ENCODE measurements at regions not wholly inside any gene's neighbourhood (a gene's known extent, or its start where the extent isn't known, plus 50 kb on each side); places are given as distances from the start of the nearest gene placed in this dataset.

GRCh38 chr11:97814325-97814959, 1206.3 kb upstream of the CNTN5 start:
- no peak for DNase-seq

DNA sequence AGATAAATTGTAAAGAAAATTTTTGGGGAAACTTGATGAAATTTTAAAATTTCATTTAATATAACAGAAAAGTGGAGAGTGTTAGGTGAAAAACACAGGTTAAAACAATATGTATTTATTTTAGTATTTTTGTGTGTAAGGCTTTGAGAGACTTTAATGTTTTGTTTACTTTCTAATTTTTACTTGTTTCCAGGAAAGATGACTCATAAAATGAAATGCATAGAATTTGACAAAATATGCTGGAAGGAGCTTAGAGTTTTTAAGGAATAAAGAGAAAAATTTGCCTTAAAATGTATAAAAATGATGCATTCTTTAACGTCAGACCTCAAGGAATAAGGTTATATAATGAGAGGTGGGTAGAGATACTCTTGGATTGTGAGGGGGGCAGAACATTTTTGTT, 1205.1 kb upstream of the CNTN5 start:
- no peak for DNase-seq

DNA sequence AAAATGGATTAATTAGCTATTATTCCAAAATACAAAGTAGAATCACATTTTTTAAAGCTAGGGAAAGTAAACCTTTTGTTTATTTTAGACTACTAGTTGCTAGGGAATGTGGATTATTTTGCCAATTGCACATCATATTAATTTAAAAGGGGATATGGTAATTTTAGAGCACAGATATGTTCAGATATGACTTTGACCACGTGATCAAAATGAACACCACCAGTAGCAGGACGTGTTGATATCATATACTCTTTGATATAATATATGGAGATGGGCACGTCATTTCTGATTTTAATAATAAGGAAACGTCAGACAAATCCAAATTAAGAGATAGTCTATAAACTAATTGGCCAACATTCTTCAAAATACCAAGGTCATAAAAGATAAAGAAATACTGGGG, 1188.3 kb upstream of the CNTN5 start:
- DNase-seq = no peak

DNA sequence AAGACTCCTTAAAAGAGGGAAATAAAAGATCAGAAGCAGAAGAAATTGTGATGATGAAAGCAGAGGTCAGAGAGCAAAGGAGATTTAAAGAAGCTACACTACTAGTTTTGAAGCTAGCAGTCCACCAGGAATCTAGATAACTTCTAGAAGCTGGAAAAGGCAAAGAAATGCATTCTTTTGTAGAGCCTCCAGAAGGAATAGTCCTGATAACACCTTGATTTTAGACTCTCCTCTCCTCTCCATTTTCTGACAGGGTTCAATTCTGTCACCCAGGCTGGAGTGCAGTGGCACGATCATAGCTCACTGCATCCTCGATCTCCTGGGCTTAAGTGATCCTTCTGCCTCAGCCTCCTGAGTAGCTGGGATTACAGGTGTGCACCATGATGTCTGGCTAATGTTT, 1187.3 kb upstream of the CNTN5 start:
- no peak for DNase-seq

- DNase-seq = no peak
Measured at GRCh38 chr11:97844016-97844415, 1176.7 kb upstream of the CNTN5 start.

GRCh38 chr11:97847730-97848129, 1173.0 kb upstream of the CNTN5 start:
- DNase-seq = no peak

DNA sequence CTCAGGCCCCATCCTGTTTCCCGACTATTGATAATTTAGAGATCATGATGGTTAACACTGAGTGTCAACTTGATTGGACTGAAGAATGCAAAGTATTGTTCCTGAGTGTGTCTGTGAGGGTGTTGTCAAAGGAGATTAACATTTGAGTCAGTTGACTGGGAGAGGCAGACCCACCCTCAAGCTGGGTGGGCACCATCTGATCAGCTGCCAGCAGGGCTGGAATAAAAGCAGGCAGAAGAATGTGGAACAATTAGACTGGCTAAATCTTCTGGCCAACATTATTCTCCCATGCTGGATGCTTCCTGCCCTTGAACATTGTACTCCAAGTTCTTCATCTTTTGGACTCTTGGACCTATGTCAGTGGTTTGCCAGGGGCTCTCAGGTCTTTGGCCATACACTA, 1170.0 kb upstream of the CNTN5 start:
- DNase-seq = no peak

DNA sequence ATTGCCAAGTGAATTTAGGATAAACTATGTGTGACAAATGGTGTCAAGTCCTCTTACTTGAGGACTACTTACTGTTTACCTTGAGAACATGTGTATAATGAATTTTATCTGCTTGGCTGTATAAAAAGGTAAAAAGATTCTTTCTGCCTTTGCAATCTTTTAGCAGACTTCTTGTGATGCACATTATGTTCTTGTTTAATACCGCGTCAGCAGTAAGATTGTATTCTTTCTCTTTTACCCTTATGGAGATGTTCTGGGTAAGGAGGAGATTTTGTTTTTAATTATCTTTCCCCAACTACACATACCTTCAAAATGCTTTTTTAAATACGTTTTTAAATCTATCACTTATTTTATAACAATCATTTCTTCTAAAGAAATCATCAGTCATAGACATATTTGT, 1166.4 kb upstream of the CNTN5 start:
- DNase-seq = no peak

- DNase-seq = no peak
Measured at GRCh38 chr11:97854877-97855276, 1165.9 kb upstream of the CNTN5 start.

DNA sequence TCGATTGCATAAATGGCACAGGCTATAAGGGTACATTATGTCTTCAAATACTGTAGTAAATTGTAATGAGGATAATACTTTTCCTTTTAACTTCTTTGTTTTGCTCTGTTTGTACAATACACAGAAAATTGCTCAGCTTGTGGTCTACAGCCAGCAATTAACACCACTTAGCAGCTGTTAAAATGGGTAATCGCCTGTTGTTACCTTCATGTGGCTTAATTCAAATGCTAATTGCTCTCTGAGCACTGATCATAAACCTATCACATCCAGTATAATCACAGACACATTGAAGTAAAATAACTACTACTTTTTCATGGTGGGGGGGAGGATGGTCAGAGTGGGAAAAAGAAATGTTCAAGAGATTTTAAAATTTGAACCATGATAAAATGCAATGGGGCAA, 1164.1 kb upstream of the CNTN5 start:
- DNase-seq = no peak

- DNase-seq = no peak
Measured at GRCh38 chr11:97860237-97860636, 1160.5 kb upstream of the CNTN5 start.

DNA sequence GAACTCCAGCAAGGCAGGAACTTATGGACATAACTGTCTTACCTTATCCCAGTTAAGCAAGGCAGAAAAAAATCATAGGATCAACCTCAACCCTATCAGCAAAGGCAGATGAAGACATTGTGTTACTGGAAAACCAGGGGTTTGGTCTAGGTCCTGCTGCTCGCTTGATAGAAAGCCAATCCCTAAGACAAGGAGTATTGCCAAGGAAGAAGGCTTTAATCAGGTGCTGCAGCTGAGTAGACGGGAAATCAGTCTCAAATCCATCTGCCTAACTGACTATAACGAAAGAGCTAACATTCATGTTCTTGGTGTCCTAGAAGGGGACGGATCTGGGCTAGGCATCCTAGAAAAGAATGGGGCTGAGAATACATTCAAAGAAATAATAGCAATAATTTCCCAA, 1158.7 kb upstream of the CNTN5 start:
- no peak for DNase-seq

DNA sequence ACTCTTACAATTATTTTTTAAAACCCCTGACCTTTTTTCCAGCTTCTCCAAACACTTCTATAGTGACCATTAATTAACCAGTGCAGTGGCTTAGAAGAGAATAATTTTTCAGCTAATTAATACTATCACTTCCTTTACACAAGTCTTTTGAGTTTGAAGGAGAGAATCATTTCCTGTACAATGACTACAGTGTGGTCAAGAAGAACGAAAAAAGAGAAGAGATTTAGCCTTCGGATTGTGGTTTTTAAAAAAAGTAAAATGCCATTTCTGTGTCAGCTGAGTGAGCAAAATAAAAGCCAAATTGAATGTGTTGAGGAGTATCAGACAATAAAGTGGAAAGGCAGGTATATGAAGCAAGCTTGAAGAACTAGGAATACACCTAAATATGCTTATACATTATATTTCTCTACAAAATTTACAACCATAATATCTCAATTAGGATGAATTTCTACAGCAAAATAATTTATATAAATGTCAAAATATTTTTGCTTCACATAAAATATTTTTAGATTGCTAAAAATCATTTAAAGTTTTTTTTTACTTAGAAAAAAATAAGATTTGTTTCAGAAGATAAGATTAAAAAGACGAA, 1155.2 kb upstream of the CNTN5 start:
- no peak for DNase-seq

DNA sequence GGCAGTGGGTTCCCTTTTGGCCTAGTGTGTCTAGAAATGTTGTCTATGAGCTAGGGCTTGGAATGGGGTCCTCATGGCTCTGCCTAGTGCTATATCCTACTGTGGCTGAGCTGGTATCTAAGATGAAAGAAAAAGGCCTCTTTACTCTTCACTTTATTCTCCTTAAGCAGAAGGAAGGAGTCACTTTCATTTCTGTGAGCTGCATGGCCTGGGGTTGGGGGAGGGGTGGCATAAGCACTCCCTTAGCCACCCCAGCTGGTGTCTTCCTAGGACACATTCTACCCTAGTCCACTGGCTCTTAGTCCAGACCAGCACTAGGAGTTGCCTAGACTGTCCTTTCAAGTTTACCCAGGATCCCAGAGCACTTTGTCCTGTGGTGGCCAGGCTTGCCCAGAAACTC, 1148.9 kb upstream of the CNTN5 start:
- DNase-seq = no peak

GRCh38 chr11:97880209-97880608, 1140.5 kb upstream of the CNTN5 start:
- no peak for DNase-seq

DNA sequence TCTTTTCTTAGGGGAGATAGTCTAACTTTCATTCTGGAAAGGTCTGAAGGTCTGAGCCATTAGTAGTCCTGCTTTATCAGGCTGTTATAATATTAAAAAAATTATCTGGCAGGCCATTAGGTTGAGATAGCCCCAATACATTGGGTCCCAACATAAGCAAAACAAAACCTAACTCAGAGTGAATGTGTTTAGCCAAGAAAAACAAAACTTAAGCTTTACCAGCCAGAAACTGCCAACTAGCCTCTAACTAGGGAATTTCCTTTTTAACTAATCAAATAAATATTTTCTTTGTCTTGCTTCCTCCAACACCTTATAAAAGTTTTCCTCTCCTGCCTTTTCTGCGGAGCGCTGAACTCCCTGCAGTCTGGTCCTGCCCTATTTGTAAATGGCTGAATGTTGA, 1137.7 kb upstream of the CNTN5 start:
- no peak for DNase-seq

DNA sequence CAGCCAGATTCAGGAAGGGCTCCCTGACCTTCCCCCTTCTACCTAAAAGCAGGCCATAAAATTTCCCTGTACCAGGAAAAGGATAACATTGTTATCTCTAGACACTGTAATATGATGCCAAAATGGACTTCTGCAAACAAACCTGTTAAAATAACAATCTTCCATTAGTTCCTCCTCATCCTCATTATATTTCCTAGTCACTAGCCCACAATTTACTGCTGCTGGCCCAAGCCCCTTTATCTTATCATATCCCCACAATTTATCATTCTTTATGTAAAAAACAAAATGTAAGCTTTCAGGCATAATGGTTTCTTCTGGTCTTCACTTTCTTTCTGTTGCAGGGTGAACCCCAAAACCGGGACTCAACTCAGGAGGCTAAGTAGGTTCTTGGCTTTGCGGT, 1132.1 kb upstream of the CNTN5 start:
- peak; percentile 23 to 47 for DNase-seq

GRCh38 chr11:97890466-97890865, 1130.3 kb upstream of the CNTN5 start:
- no peak for DNase-seq

GRCh38 chr11:97893612-97894011, 1127.1 kb upstream of the CNTN5 start:
- DNase-seq = no peak

DNA sequence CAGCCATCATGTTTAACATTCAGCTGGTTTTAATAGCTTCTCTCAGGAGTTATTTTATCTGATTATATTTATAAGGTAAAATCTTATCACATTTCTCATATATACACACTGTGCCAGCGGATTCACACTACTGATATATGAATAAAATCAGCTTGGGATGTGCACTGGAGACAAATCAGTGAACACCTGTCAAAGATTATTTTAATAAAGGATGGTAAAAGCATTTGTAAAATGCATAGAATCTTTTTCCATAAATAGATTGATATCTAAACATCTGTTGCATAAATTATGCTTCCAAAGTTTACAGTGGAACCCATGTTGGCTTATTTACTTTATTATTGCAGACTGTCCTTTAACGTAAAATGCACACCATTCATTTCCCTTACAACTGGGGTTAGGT, 1125.8 kb upstream of the CNTN5 start:
- DNase-seq = no peak

DNA sequence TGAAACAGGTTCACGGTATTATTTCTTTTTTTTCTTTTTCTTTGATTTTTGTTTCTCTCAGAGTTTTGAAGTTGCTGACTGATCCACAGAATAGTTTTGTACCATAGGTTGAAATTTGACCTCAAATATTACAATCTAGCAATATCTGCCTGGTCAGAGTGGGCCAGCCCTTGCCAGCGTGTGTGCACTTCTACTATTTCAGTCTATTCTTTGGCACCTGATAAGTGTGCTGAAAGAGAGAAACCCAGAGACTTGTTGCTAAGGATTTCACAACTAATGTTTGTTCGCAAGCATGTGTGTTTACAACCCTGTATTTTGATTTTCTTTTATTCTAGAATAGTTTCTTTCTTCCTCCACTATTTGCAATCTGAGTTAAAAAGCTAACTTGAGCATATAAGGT, 1125.2 kb upstream of the CNTN5 start:
- no peak for DNase-seq

DNA sequence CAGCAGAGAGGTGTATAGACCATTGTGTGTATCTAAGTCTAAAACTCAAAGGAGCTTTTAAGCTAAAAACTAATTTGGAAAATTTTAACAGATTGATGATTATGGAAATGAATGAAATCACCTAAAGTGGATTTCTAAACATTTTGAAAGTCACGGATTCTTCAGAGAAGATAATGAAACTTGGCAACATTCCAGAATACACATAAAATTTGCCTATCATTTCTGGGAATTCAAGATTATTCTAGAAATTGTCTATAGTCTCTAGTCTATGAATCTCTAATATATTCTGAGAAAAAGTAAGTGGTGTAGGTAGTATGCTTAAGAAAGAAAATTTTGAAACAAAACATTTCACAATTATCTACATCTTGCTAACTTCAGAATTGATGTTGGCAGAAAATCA, 1117.9 kb upstream of the CNTN5 start:
- no peak for DNase-seq

DNA sequence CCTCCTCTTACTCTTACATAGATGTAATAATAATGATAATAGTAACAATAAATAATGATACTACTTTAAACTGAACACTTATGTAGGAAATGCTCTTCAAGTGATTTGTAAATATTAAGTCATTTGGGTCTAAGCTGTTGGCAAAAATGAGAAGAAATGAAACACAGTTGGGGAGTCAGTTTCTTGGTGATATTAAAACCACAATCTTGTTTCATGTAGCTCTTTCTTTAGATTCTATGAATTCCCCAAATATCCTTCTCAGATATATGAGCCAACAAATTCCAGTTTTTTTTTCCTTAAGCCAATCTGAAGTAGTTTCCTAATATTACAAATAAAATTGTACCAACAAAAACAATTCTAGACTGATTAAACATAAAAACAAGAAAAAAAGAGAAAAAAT, 1115.6 kb upstream of the CNTN5 start:
- DNase-seq = no peak

- peak in 1 of 2 experiments; percentile 41 for DNase-seq
Measured at GRCh38 chr11:97905671-97906070, 1115.1 kb upstream of the CNTN5 start.

- no peak for DNase-seq
Measured at GRCh38 chr11:97908354-97908753, 1112.4 kb upstream of the CNTN5 start.

Measured in NCI-H526 (cell line).